AML-193 (cell line): ENCODE measurements at regions not wholly inside any gene's neighbourhood (a gene's known extent, or its start where the extent isn't known, plus 50 kb on each side); places are given as distances from the start of the nearest gene placed in this dataset.
A peak's percentile ranks its signal among the peaks of the same experiment; 100 is the strongest.

Source experiments
- DNase-seq, 2 experiments: peaks; one replicate each; lab custom pipeline; 2025; lab: John Stamatoyannopoulos, UW

DNA sequence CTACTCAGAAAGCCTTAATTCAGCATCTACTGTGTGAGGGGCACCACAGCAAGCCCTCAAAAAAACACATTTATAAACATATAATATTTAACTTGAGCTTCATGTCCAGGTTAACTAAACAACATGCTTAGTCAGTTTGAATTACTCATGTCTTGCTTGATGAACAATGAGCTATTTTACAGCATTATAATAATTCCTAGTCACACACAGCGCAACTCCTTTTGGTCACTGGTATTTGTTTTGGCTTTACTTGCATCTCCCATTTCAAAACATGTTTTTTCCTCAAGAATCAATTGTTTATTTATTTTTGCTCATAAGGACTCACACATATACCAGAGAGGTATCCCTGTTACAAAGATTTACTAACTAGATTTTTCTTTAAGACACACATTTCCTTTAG, 616.7 kb upstream of the DAB2 start:
- DNase-seq = no peak

- DNase-seq = no peak
Measured at GRCh38 chr5:40037713-40038112, 612.9 kb upstream of the DAB2 start.

DNA sequence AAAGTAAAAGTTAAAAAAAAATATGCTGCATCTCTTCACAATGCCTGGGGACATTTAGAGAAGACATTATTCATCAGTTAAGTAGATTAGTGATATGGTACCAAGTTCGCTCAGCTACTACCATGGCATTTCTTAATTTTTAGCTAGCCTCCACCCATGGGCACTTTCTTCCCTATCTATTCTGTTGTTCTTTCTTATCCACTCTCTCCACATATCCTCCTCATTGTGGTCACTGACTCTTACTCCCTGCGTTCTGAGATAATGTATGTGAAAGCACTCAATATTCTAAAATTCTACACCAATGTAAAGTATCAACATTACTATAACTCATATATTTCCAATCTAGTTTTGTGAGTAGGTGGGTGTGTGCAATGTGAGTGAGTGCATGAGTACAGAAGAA, 609.7 kb upstream of the DAB2 start:
- DNase-seq = no peak

GRCh38 chr5:40033411-40033810, 608.6 kb upstream of the DAB2 start:
- DNase-seq = no peak

DNA sequence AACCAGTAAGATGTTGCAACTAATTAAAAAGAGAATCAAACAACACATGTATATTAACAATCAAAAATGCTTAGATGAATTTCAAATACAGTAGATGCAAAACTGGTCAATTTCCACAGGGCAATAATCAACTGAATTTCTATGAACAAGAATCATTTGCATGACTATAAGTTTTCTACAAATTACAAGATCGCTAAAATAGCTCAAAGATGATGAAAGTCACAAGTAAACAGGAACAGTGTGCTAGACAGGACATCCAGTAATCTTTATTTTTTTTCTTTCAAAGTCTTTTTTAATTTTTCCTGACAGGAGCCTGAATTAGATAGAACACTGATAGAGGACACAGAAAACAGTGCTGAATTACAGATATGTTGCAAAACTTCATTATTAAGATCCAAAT, 608.2 kb upstream of the DAB2 start:
- no peak for DNase-seq

- DNase-seq = no peak
Measured at GRCh38 chr5:40030661-40031060, 605.9 kb upstream of the DAB2 start.

GRCh38 chr5:40029711-40030495, 605.1 kb upstream of the DAB2 start:
- no peak for DNase-seq

DNA sequence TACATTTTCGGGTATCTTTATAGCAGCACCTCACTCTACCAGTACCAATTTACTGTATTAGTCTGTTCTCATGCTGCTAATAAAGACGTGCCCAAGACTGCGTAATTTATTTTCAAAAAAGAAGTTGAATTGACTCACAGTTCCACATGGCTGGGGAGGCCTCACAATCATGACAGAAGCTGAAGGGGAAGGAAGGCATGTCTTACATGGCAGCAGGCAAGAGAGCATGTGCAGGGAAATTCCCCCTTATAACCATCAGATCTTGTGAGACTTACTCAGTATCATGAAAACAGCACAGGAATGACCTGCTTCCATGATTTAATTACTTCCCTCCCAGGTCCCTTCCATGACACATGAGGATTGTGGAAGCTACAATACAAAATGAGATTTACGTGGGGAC, 602.6 kb upstream of the DAB2 start:
- DNase-seq = no peak

DNA sequence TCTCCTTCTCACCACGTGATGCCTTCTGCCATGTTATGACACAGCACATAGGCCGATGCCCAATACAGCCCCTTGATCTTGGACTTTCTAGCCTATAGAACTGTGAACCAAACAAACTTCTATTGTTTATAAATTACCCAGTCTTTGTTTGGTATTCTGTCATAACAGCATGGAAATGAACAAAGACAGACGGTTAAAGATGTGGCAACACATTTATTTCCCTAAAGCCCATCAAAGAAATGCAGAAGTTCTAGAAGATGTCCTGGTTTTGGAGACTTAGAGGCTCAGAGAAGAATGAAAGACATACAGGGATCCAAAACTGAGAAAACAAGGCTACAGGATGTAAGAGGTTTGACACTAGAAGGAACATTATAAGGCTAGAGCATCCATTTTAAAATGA, 600.8 kb upstream of the DAB2 start:
- peak; percentile 39 to 45 for DNase-seq

DNA sequence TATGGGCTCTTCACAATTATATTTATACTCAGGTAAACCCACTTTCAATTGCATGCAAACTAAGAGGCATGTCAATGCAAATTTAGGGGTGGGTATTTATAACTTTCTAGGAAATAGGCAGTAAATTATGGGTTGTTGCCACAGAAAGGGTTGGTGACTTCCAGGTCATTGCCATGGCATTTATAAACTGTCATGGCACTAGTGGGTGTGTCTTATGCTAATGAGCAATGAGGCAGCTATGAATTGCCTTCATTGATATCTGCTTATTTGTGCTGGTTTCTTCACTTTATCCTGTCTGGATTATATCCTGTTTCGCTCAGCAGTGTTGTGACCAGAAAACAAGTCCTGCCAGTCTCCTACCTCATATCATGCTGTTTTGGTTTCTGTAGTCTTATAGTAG, 597.3 kb upstream of the DAB2 start:
- DNase-seq = no peak

DNA sequence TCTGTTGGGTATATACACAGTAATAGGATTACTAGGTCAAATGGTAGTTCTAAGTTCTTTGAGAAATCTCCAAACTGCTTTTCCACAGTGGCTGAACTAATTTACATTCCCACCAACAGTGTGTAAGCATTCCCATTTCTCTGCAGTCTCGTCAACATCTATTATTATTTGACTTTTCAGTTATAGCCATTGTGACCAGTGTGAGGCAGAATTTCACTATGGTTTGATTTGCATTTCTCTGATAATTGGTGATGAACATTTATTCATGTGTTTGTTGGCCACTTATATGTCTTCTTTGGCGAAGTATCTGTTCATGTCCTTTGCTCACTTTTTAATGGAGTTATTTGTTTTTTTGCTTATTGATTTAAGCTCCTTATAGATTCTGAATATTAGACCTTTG, 596.2 kb upstream of the DAB2 start:
- no peak for DNase-seq

DNA sequence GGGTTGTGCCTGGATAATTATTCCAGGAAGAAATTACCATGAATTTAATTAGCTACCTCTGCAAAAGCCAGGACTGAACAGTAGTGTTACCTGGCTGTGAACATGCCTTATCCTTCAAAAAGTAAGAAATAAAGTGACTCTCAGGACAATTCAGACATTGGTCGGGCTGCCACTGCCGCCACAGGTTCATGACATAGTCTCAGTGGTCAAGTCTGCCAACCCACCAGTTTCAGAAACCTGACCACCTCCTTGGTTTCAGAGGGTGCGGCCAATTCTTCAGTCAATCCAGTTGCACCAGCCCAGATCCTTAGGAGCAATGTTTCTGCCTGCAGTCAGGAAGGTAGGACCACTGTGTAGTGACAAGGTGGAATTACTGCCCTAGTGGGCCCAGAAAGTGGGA, 593.1 kb upstream of the DAB2 start:
- no peak for DNase-seq

DNA sequence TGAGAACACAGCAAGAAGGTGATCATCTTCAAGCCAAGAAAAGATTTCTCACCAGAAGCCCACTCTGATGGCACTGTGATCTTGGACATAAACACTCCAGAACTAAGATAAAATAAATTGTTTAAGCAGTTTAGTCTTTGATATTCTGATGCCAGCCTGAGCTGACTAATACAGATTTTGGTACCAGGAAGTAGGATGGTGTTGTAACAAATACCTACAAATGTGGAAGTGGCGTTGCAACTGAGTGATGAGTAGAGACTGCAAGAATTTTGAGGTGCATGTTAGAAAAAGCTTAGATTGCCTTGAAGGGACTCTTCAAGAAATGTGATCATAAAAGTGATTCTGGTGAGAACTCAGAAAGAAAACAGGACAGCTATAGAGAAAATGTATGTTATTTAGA, 592.4 kb upstream of the DAB2 start:
- peak; percentile 77 to 82 for DNase-seq

GRCh38 chr5:40010436-40010835, 585.7 kb upstream of the DAB2 start:
- DNase-seq = no peak

DNA sequence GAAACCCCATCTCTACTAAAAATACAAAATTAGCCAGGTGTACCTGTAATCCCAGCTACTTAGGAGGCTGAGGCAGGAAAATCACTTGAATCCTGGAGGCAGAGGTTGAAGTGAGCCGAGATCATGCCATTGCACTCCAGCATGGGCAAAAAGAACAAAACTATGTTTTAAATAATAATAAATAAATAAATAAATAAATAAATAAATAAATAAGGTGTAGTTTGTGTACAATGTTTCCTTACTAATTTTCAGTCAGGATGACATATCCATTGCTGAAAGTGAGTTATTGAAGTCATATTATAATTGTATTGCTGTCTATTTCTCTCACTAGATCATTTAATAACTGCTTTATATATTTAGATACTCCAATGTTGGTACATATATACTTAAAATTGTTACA, 581.5 kb upstream of the DAB2 start:
- no peak for DNase-seq

DNA sequence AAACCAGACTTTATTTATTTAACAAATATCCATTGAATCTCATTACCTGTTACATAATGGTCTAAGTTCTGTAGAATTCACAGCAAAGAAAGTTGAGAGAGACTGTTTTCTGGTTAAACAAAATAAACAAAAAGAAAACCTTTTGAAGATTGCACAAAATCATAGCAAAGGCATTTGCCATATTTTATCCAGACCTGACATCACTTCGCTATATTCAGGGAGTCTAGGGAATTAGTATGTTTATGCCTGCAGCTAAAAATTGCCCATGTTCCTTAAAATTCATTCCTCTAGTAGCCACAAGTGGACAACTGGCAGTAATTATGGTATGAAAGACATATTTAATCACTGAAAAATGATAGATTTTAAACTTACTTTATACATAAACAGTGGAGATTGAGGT, 577.0 kb upstream of the DAB2 start:
- DNase-seq = no peak

DNA sequence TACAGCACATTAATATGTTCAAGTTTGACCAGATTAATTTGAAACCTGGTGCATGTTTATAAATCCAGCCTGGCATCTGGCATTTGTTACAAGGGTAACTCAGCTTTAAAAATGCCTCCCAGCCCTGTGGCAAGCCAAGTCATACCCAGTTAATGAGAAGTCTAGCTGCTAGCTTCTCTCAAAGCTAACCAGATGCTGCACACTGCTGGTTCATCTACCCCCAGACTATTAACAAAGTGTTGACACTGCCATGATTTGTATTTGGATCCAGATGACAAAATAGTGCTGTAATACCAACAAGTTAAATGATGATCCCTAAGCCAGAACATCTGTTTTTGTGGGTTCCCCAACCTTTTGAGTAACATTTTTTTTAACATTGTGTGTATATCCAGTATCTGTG, 573.7 kb upstream of the DAB2 start:
- no peak for DNase-seq

DNA sequence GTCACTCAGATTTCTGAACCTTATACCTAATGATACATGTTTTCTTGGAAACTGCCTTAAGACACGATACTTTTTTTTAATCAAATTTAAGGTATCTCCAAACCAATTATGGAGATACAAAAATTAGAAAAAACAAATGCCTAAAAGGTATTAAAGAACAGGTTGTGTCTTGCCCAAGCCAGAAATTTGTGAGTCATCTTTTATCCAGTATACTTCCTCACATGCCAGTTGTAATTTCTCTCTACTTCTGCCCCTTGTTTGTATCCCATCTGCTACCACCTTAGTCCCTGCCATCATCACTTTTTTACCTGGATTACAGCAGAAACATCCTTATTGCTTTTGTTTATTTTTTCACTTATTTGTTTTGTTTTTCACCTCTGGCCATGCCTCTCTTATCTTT, 571.2 kb upstream of the DAB2 start:
- no peak for DNase-seq

- DNase-seq = no peak
Measured at GRCh38 chr5:39992617-39993202, 567.9 kb upstream of the DAB2 start.

- DNase-seq = no peak
Measured at GRCh38 chr5:39986614-39987013, 561.8 kb upstream of the DAB2 start.

GRCh38 chr5:39980056-39980455, 555.3 kb upstream of the DAB2 start:
- DNase-seq = no peak

DNA sequence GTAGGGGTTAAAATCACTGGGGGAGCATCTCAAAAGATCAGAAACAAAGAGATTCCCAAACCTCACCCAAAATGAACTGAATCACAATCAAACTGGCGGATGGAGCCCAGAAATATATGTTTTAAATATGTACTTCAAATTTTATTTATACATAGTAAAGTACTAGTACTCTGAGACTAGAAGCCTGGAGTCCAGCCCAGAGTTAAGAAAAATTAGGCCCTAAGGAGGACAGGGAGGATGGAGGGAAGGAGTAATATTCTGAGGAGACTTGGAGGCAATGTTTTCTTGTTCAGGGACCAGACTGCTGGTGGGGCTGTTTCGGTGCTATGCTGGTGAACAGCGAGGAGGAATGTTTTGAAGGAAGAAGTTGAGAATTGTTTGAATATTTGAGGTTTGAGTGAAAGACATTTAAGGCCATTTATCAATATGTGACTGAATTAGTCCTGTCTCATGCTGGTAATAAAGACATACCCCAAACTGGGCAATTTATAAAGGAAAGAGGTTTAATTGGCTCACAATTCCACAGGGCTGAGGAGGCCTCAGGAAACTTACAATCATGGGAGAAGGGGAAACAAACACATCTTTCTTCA, 552.4 kb upstream of the DAB2 start:
- DNase-seq = no peak

- DNase-seq = no peak
Measured at GRCh38 chr5:39970117-39970798, 545.5 kb upstream of the DAB2 start.
